ENCODE measurements at regions not wholly inside any gene's neighbourhood (a gene's known extent, or its start where the extent isn't known, plus 50 kb on each side); places are given as distances from the start of the nearest gene placed in this dataset.

DNA sequence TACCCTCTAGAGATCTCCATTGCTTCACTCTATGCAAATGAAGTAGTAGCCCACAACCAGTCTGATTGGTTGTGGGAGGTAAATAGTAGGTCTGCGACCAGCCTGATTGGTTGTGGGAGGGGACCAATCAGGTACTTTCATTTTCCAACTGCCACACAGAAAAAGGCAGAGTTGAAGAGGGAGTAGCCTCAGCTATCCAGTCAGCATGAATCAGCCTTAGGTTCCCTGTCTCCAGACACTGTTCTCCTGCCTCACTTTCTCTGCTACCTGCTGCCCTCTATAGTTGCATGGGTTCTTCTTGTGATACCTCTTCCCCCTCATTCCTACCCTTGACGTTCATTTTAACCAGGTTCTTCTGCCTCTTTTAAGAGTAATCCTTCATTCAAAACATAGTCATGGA, 114.5 kb upstream of the LYZL1 start:
- no peaks in the 10 kb centered on the region; the same call in 1 of the 2 replicates for H3K27me3 ChIP-seq (ENCODE audit: control insufficient read depth, insufficient read depth, low read length)
- H3K36me3 ChIP-seq (ENCODE audit: control insufficient read depth, insufficient read depth, low read length): no peaks in the 10 kb centered on the region
- ChIA-PET CTCF (no interaction called here), POLR2A (no interaction called here)
- TF ChIP-seq TCF7L2 (IDR thresholded peaks at IDR 0.05; ENCODE audit: low read depth, low read length) (no peak), SIN3A (IDR thresholded peaks at IDR 0.05; ENCODE audit: borderline replicate concordance, insufficient read depth, low read depth, low read length) (no peak), POLR2AphosphoS5 (IDR thresholded peaks at IDR 0.05; ENCODE audit: low read depth, low read length) (no peak)
- TF ChIP-seq, protein P1, sequence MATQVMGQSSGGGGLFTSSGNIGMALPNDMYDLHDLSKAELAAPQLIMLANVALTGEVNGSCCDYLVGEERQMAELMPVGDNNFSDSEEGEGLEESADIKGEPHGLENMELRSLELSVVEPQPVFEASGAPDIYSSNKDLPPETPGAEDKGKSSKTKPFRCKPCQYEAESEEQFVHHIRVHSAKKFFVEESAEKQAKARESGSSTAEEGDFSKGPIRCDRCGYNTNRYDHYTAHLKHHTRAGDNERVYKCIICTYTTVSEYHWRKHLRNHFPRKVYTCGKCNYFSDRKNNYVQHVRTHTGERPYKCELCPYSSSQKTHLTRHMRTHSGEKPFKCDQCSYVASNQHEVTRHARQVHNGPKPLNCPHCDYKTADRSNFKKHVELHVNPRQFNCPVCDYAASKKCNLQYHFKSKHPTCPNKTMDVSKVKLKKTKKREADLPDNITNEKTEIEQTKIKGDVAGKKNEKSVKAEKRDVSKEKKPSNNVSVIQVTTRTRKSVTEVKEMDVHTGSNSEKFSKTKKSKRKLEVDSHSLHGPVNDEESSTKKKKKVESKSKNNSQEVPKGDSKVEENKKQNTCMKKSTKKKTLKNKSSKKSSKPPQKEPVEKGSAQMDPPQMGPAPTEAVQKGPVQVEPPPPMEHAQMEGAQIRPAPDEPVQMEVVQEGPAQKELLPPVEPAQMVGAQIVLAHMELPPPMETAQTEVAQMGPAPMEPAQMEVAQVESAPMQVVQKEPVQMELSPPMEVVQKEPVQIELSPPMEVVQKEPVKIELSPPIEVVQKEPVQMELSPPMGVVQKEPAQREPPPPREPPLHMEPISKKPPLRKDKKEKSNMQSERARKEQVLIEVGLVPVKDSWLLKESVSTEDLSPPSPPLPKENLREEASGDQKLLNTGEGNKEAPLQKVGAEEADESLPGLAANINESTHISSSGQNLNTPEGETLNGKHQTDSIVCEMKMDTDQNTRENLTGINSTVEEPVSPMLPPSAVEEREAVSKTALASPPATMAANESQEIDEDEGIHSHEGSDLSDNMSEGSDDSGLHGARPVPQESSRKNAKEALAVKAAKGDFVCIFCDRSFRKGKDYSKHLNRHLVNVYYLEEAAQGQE (IDR thresholded peaks at IDR 0.05; ENCODE audit: insufficient read depth in 1 of 2, low read depth in 2 of 2, low read length in 1 of 2): no peak
- TF ChIP-seq, protein P2, sequence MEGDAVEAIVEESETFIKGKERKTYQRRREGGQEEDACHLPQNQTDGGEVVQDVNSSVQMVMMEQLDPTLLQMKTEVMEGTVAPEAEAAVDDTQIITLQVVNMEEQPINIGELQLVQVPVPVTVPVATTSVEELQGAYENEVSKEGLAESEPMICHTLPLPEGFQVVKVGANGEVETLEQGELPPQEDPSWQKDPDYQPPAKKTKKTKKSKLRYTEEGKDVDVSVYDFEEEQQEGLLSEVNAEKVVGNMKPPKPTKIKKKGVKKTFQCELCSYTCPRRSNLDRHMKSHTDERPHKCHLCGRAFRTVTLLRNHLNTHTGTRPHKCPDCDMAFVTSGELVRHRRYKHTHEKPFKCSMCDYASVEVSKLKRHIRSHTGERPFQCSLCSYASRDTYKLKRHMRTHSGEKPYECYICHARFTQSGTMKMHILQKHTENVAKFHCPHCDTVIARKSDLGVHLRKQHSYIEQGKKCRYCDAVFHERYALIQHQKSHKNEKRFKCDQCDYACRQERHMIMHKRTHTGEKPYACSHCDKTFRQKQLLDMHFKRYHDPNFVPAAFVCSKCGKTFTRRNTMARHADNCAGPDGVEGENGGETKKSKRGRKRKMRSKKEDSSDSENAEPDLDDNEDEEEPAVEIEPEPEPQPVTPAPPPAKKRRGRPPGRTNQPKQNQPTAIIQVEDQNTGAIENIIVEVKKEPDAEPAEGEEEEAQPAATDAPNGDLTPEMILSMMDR (IDR thresholded peaks at IDR 0.05): no peak
- H3K4me1 ChIP-seq (ENCODE audit: control insufficient read depth, insufficient read depth, low read length): no peaks in the 10 kb centered on the region
- no peak overlapping the region for H3K27ac ChIP-seq (ENCODE audit: low read length)
- DNase-seq (ENCODE audit: low read depth, low spot score): no peak
- in situ Hi-C loops (cut with HindIII; ENCODE audit: low pct_unique_long_range_greater_than_20kb, low sequenced_read_pairs) (no loop called here), intact Hi-C loops (cut with micrococcal nuclease; ENCODE audit: unreplicated experiment) (no loop called here)
- no peak for ATAC-seq
- no peak overlapping the region for H3K4me3 ChIP-seq (ENCODE audit: low read depth in 2 of 2, low read length in 2 of 2)
- no peaks in the 10 kb centered on the region for H3K9me3 ChIP-seq (ENCODE audit: control insufficient read depth, insufficient read depth, low read depth, low read length)
- no TSS peak for BruUV-seq (replicated peaks)

GRCh38 chr10:29176845-29177832, 111.7 kb upstream of the LYZL1 start:
- CTCF ChIA-PET: no interaction called here
- H3K27me3 ChIP-seq (ENCODE audit: control insufficient read depth, insufficient read depth, low read length): no peaks in the 10 kb centered on the region; the same call in 1 of the 2 replicates
- POLR2A ChIA-PET: no interaction called here
- in situ Hi-C loops (cut with HindIII; ENCODE audit: low pct_unique_long_range_greater_than_20kb, low sequenced_read_pairs): no loop called here
- no peak overlapping the region for H3K27ac ChIP-seq (ENCODE audit: low read length)
- DNase-seq (ENCODE audit: low read depth, low spot score): no peak
- no peaks in the 10 kb centered on the region for H3K4me1 ChIP-seq (ENCODE audit: control insufficient read depth, insufficient read depth, low read length)
- no TSS peak for BruUV-seq (replicated peaks)
- H3K4me3 ChIP-seq (ENCODE audit: low read depth in 2 of 2, low read length in 2 of 2): no peak overlapping the region
- ATAC-seq: no peak
- TF ChIP-seq SIN3A (IDR thresholded peaks at IDR 0.05; ENCODE audit: borderline replicate concordance, insufficient read depth, low read depth, low read length) (no peak), TCF7L2 (IDR thresholded peaks at IDR 0.05; ENCODE audit: low read depth, low read length) (peak; percentile 35; the same call in 1 of the 2 replicates)
- intact Hi-C loops (cut with micrococcal nuclease; ENCODE audit: unreplicated experiment): no loop called here
- H3K36me3 ChIP-seq (ENCODE audit: control insufficient read depth, insufficient read depth, low read length): no peaks in the 10 kb centered on the region
- no peaks in the 10 kb centered on the region for H3K9me3 ChIP-seq (ENCODE audit: control insufficient read depth, insufficient read depth, low read depth, low read length)

GRCh38 chr10:29181936-29182335, 106.9 kb upstream of the LYZL1 start:
- H3K9me3 ChIP-seq (ENCODE audit: control insufficient read depth, insufficient read depth, low read depth, low read length): no peaks in the 10 kb centered on the region
- in situ Hi-C loops (cut with HindIII; ENCODE audit: low pct_unique_long_range_greater_than_20kb, low sequenced_read_pairs) (no loop called here), intact Hi-C loops (cut with micrococcal nuclease; ENCODE audit: unreplicated experiment) (no loop called here)
- TF ChIP-seq, protein P2 (IDR thresholded peaks at IDR 0.05): no peak
- no peak for TF ChIP-seq SIN3A (IDR thresholded peaks at IDR 0.05; ENCODE audit: borderline replicate concordance, insufficient read depth, low read depth, low read length)
- no peak overlapping the region for H3K27ac ChIP-seq (ENCODE audit: low read length)
- CTCF ChIA-PET: interaction anchor here (0.6 kb wide), 1 partner anchor 205 kb away, joined by 6 read pairs; no protein-coding TSS in a partner anchor
- no peaks in the 10 kb centered on the region for H3K4me1 ChIP-seq (ENCODE audit: control insufficient read depth, insufficient read depth, low read length)
- DNase-seq (ENCODE audit: low read depth, low spot score) (no peak), ATAC-seq (no peak)
- BruUV-seq (replicated peaks): no TSS peak
- no peaks in the 10 kb centered on the region; the same call in 1 of the 2 replicates for H3K27me3 ChIP-seq (ENCODE audit: control insufficient read depth, insufficient read depth, low read length)
- H3K4me3 ChIP-seq (ENCODE audit: low read depth in 2 of 2, low read length in 2 of 2): no peak overlapping the region
- POLR2A ChIA-PET: no interaction called here
- no peaks in the 10 kb centered on the region for H3K36me3 ChIP-seq (ENCODE audit: control insufficient read depth, insufficient read depth, low read length)

Data from Panc1 (cell line).